OCI-LY3 (cell line): ENCODE measurements at regions not wholly inside any gene's neighbourhood (a gene's known extent, or its start where the extent isn't known, plus 50 kb on each side); places are given as distances from the start of the nearest gene placed in this dataset.

Experiments used
- CTCF ChIP-seq: fragments of 200-600, 300-600 bp; sonication (generic); IDR thresholded peaks from 2 replicates; pipeline ENCODE4 v1.5.1; 2014; ENCODE audit warnings: antibody characterized with exemption, low read length, low read depth
- EZH2phosphoT487 ChIP-seq: fragments of 200-600 bp; shearing (Covaris generic); IDR thresholded peaks from 2 replicates; pipeline ENCODE4 v1.6.1; 2018; ENCODE audit warnings: antibody characterized with exemption, mixed run types, low read depth

GRCh38 chr2:186347472-186347871 is 138.6 kb upstream of the ZC3H15 start:
- TF ChIP-seq CTCF, result no peak
- TF ChIP-seq EZH2phosphoT487, result no peak
